Muscle of arm (tissue), 1 donor: ENCODE measurements at regions not wholly inside any gene's neighbourhood (a gene's known extent, or its start where the extent isn't known, plus 50 kb on each side); places are given as distances from the start of the nearest gene placed in this dataset.
A peak's percentile ranks its signal among the peaks of the same experiment; 100 is the strongest.

Experiments used
- DNase-seq: peaks from one replicate; pipeline ENCODE4 v3.0.0-alpha.2; 2013

DNA sequence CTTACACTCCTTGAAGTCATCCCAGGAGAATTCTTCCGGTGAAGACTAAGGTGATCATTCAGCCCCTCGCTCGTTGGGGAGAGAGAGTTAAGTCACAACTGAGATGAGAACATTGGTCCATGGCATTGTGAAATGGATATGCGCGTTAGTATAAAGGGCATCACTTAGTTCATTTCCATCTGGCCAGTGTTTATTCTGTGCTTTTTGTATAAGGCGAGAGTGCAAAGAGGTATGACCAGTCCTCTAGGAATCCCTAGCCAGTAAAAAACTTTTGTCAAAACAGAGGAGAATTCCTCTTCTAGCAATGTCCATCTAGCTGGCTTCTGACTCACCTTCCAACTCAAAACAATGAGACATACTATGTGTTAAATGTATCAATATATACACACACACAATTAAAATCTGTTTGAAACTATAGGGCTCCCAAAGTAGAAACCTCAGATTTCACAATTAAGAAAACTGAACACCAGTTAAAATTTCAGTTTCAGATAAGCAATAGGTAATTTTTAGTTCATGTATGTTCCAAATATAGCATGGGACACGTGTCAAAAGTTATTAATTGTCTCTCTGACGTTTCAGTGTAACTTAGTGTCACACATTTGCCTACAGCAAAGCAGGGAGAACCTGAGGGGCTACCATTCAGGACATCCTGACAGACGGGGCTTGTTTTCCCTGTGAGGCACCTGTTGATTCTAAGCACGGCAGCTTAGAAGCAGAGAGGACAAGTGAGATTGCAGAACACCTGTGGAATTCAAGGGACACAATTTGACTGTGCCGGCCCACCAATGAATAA, 158.9 kb downstream of the KLF6 start:
- DNase-seq, result no peak

DNA sequence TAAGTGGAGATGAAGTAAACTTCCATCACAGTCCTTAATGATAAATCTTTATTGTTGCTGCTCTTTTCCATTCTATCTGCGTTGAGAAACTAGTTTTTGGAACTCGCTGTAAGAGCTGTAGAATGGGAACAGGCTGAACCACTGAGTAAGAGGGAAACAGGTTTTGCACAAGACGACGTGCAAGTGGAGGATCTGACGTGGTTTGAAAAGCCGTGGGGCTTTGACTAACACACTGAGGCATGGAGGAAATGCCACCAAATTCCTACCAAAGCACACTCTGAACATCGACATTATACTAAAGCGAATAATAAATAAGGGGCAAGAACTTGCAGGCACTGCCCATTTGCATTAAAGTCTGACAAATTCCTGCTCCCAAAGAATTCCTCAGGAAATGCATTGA, 160.6 kb downstream of the KLF6 start:
- no peak for DNase-seq

DNA sequence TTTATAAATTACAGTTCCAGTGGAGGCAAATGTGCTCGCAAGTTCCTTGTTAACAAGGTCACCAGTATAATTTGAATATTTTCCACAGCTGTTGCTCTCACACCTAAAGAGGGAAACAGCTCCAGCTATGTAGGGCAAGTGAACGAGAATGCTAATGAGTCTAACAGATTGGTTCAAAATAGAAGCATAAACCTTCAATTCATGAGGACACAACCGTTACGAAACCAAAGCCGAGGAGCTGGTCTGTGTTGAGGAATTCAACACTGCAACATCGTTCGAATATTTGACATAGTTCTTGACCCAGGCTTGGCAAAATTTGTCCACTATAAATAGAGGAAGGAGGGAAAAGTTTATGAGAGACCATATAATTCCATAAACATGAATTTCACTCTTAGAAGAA, 161.3 kb downstream of the KLF6 start:
- DNase-seq, result peak; percentile 51

DNA sequence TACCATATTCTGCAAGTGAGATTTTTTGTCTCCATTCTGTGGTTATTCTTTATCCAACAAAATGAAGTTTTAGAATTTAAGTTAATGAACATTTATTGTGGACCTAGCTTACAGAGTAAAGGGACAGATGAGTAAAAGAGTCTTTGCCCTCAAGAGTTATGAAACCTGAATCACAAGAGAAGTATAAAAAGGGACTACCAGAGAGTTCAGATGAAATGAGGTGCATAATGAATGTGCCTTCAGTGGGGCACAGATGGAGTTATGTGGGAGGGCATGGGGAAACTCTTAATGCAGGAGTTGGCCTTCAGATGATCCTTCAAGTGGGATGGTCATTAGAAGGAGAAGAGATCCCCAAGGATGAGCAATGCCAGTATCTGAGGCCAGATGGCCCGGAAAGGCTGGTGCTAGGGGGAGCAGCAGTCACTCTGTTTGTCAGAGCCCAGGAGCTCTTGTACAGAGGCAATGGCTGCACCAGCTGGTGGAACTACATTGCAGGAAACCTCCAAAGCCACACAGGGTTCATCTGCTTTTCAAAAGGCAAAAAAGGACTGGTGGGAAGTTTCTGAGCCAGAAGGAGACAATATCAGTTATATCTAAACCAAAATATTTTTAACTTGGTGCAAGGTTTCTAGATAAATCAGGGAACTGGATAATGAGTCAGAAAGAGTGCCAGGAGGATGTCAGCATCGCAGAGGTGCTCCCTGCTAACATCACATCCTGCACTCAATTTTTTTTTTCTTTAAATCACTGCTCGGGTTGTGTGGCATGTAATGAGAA, 162.0 kb downstream of the KLF6 start:
- DNase-seq, result no peak

DNA sequence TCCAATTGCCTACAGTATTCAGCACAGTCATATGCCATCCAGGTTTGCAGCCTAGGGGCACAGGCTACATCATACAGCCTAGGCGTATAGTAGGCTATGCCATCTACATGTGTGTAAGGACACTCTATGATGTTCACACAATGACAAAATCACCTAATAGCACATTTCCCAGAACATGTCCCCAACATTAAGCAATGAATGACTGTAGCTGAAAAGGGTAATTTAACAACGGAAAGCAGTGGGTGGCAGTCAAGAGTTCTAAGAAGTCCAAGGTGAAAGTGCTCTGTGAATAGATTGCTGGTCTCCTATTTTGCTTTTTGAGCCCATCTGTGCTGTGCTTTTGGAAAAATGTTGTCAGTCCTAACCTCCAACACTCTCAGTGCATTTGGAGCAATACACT, 162.6 kb downstream of the KLF6 start:
- DNase-seq, result no peak

DNA sequence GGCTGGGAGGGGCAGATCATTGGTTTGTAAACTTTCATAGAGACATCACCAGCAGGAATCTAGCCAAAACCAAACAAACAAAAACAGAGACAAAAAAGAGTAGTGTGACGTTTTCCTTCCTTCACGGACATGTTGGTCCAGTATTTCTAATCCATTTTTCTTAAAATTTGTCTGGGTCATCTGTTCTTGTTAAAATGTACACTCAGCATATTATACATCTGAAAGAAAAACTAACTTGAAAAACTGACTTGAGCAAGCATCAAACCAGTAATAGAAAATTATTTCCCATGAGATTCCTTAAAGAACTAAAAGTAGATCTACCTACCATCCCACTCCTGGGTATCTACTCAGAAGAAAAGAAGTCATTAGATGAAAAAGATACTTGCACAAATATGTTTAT, 164.2 kb downstream of the KLF6 start:
- DNase-seq, result no peak

DNA sequence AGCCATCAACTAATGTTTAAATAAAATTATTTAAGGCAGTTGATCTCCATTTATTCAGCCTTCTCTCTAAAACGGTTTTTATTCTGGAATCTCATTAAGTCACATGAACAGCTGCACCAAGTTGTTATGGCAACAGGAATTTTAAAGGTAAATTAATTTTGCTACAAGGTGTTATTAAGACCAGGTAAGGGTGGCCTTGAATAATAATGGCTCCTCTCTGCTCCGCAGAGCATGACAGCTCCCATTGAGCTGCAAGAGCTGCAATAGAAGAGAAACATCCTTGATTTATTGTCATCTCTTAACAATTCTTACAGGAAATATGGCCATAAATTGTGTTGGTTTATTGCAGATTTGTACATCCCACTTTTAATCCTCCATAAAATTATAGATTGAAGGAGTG, 165.8 kb downstream of the KLF6 start:
- no peak for DNase-seq

DNA sequence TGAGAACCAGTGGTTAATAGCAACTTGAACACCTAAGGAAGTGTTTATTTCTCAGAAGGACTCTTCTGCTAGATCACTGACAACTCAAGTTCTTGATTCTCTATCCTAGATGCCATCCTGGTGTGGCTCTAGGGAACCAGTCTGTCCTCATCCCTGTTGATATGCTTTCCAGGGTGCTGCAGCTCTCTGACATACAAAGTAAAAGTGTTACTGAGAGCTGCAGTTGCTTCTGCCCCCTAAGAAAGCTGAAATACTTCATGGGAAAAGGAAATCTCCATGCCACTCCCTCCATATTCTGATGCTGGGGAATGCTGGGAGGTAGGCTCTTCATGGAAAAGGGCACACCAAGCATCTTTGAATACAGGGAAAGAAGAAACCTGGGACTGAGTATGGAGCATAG, 168.1 kb downstream of the KLF6 start:
- no peak for DNase-seq

DNA sequence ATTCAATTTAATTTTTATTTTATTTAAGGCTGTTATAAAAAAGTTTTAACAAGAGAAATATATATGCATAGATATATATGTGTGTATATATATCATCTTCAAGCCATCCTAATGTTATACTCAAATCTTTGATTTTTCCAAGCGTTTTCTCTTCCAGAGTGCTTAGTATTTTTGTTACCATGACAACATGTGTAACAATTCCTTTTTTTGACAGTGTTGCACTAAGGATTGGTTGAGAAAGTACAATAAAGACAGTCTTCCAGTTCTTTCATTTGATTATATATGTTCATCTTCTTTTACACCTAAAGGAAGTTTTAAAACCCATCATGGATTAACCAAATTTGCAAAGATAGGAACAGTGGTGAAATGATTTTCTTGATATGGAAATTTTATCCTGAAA, 171.7 kb downstream of the KLF6 start:
- DNase-seq, result no peak

DNA sequence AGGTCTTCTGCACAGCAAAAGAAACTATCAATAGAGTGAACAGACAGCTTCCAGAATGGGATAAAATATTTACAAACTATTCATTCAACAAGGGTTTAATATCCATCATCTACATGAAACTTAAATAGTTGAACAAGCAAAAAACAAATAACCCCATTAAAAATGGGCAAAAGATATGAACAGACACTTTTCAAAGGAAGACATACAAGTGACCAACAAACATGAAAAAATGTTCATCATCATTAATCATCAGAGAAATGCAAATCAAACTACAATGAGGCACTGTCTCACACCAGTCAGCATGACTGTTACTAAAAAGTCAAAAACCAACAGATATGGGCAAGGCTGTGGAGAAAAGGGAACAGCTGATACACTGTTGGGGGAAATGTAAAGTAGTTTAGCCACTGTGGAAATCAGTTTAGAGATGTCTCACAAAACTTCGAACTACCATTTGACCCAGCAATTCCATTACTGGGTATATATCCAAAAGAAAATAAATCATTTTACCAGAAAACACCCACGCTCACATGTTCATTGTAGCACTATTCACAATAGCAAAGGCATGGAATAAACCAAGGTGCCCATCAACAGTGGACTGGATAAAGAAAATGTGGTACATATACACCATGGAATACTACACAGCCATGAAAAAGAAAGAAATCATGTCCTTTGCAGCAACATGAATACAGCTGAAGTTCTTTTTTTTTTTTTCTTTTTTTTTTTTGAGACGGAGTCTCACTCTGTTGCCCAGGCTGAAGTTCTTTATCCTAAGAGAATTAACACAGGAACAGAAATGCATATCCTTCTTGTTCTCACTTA, 172.6 kb downstream of the KLF6 start:
- DNase-seq, result no peak

DNA sequence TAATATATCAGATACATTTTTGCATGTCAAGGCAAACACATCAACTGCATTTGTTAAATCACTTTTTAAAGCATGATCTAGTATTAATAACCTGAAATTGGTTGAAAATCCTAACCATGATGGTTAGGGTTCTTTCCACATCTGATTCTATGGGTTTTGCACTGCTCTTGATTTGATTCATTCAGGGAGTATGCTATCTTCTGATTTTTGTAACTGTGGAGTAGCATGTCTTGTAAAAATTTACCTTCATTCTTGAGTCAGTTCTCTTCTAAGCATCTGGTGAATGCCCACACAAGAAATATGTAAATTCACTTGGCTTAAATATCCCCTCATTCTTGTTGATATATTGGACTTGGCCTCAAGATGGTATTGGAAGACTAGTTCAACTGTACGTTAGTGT, 178.7 kb downstream of the KLF6 start:
- DNase-seq, result no peak

DNA sequence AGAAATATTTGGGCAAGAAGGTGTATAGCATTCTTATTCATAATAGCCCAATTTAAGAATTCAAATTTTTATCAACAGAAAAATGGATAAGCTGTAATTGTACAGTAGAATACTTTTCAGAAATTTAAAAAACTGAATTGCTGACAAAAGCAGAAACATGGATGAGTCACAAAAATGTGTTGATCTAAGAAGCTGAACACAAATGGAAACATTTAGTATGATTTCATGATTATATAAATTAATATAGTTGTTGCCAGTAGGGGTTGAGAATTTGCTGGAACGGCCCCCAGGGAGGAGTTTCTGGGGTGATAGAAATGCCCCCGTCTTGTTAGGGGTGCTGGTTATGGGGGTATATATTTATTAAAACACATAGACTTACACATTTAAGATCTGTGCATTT, 179.1 kb downstream of the KLF6 start:
- DNase-seq, result no peak

DNA sequence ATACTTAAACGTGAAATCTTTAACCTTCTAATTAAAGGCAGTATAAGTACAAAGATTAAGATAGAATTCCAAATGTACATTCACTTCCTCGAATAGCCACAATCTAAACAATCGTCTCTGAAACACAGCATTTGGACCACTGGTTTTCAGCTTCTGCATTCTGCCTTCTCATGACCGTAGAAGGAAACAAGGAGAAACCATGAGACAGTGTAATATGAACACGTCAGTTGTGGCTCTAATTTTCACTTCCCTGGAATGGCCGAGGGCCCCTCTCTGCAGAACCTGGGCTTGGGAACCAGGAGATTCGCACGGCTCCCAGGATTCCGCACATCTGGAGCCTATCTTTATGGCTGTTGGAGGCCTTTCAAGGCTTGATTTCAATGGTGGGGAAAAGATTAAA, 189.3 kb downstream of the KLF6 start:
- DNase-seq, result no peak

DNA sequence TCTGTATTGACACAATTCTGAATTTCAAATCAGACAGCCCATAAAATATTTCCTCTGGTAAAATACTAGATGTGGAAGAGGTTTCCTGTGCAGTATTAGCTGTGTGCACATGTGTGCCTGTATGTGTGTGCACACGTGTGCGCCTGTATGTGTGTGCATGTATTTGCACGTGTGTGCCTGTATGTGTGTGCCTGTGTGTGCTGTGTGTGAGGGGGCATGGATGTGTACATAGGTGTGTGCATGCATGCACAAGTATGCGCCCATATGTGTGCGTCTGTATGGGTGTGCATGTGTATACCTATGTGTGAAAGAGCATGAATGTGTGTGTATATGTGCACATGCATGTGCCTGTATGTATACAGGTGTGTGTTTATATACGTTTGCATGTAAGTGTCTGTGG, 191.4 kb downstream of the KLF6 start:
- DNase-seq, result no peak

DNA sequence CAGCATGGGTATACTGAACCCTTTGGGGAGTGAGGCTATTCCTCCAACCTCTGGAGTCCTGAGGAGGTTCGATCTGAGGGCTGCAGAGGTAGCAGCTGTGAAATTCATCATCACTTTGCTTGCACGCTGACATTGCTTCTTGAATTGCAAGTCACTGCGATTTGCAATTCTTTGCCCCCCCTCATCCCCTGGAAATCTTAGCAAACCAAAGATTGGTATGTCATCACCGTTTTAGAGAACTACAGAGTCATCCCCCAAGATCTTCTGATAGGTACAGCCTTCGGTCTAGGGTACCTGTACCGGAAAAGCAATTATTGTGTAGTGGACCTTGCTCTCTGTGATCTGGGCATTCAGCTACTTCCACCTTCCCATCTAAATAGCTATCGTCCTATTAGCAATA, 192.6 kb downstream of the KLF6 start:
- DNase-seq, result no peak

DNA sequence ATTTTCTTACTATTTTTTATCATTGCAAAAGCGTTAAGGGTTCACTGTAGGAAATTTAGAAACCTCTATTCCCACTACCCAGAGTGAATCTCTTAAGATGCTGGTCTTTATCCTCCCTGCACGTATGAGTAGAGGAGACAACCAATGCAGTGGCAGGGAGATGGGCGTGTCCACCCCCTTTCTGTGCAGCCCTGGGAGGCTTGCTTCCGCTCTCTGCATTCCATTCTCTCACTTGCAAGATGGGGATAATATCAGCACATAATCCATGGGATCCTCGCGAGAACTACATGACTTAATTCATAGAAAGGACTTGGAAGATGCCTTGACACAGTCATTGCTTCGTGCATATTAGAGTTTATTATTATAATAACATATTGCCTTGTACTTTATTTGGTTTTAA, 196.2 kb downstream of the KLF6 start:
- no peak for DNase-seq

DNA sequence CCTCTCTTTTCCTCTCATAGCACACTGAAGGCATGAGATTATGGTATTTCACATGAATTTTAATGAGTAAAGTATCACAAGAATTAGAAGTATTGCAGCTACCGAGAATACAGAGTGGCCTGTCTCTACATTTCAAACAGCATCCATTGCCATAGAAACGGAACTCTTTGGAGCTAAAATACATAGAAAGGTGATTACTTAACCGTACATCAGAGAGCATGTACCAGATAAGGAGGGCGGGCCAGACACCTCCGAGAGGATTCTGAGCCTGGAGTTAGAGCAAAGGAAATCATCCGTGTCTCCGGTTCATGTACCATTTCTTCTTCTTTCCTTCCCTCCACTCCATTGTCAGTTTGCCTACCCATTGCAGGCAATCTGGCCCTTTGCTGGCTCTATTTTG, 196.7 kb downstream of the KLF6 start:
- DNase-seq, result no peak

DNA sequence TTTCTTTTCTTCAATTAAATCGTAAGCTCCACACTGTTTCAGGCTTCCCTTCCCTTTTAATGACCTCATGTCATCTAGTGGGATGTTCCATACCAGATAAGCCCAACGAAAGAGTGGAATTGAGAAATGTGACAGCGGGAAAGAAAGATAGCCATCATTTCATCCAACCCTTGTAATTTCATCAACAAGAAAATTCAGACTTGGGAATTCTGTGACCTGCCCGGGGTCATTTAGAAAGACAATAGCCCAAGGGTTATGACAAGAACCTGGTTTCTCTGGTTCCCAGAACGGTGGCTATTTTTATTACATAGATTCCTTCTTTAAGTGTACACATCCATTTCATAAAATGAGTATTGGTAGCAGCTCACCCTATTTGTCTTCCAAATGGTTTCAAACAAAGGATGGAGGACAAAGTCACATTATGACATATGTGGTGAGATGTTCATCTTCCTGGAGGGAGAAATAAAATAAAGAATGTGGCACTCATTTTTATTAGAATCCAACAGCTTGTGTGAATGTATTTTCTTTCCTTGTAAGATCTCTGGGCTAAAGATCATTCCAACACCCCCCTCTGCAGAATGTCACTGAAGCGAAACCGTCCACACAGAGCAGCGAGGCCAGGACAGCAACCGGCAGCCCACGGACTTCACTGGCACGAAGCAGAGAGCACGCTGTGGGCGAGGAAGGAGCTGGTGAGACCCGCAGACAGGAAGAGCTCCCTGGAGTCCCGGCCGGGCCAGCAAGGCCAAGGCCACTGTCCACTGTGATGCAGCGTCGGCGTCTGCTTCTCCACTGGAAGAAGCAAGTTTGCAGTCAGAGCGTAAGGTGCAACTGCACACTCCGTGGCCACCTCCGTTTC, 199.9 kb downstream of the KLF6 start:
- DNase-seq, result no peak

DNA sequence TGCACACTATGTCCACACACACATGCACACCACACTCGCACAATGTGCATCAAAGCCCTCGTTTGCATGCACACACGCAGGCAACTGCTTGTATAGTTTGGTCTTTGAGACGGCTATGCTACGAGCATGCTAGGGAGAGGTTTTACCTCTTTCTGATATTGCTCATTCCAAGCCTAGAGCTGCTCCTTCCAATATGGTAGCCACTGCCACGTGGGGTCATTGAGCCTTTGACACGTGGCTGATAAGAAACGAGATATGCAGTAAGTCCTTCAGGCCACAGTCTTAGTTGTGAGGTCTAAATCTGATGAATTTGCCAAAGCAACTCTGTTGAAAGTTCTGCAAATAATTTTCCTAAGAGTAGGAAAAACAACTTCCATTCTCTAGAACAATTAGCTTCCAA, 204.4 kb downstream of the KLF6 start:
- DNase-seq, result no peak

DNA sequence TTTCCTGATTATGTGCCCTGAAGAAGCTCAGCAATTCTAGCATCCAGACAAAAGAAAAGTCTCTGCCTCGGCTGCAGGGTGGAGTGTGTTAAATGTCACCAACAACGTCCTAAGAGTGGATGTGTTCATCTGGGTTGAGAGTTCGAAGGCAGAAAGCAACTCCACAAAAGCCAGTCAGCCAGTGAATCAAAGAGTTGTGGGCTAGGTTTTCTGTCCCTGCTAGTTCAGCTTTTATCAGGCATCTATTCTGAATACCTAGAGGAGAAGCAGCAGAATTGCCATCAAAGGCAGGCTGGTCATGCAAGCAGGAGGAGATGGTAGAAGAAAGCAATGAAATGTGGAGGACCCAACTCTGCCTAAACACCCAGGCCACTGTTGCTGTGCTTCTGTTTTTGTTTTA, 205.2 kb downstream of the KLF6 start:
- DNase-seq, result no peak

DNA sequence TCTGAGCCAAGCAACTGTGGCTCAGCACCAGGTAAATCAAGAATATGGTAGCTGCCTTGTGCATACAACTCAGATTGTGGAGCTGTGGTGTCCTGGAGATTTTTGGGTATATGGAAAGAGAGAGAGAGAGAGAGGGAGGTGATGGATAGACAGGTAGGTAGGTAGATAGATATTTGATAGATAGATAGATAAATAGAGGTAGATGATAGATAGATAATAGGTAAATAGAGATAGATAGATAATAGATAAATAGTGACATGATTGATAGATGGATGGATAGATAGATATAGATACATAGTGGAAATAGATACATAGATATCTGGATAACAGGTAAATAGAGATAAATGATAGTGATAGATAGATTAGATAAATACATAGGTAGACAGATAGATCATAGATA, 206.3 kb downstream of the KLF6 start:
- DNase-seq, result no peak

DNA sequence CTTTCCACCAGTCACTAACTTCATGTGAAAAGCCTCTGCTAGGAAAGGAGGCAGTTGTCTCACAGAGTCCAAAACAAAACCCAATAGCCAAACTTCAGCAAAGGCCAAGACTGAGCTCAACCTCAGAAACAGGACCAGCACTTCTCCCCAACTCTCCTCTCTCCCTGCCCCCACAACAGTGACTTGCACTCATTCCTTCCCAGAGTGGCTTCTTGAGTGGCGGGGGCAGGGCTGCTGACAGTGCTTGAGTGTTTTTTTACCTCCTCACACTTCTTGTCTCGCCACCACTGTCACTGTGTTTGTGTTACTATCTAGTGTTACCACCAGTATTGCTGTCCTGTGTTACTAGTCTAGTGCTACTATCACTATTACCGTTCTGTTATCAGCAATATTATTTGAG, 206.8 kb downstream of the KLF6 start:
- DNase-seq, result no peak
